Liver (tissue), 8 donors: ENCODE measurements at regions not wholly inside any gene's neighbourhood (a gene's known extent, or its start where the extent isn't known, plus 50 kb on each side); places are given as distances from the start of the nearest gene placed in this dataset.

Source experiments
- DNase-seq: peaks from one replicate; pipeline ENCODE4 v3.0.0-alpha.2; 2017; ENCODE audit warnings: low spot score
- H3K27ac ChIP-seq, 2 donors: one replicate each; pipeline ENCODE4 v1.7.0; 2013; ENCODE audit warnings: inconsistent platforms in 2 of 2, low read length in 2 of 2, control low read depth in 1 of 2, low read depth in 1 of 2, mild to moderate bottlenecking in 1 of 2
- H3K27me3 ChIP-seq, 4 donors: one replicate each; pipeline versions ENCODE4 v1.6.1 to v1.7.0; 2013; ENCODE audit warnings: low read length in 3 of 4, inconsistent platforms in 1 of 4, mild to moderate bottlenecking in 1 of 4, moderate library complexity in 1 of 4; ENCODE audit not compliant: control insufficient read depth in 4 of 4, insufficient read depth in 4 of 4
- H3K36me3 ChIP-seq, 4 donors: one replicate each; pipeline versions ENCODE4 v1.6.1 to v1.7.0; 2013; ENCODE audit warnings: low read length in 3 of 4, mild to moderate bottlenecking in 3 of 4, low read depth in 1 of 4, moderate library complexity in 1 of 4; ENCODE audit not compliant: control insufficient read depth in 4 of 4, insufficient read depth in 3 of 4
- H3K4me1 ChIP-seq, 4 donors: one replicate each; pipeline versions ENCODE4 v1.6.1 to v1.7.0; 2013; ENCODE audit warnings: low read length in 3 of 4, mild to moderate bottlenecking in 3 of 4, moderate library complexity in 1 of 4; ENCODE audit not compliant: control insufficient read depth in 4 of 4, insufficient read depth in 4 of 4
- H3K4me3 ChIP-seq, 3 donors: one replicate each; pipeline versions ENCODE4 v1.6.1 to v1.7.0; 2013; ENCODE audit warnings: low read length in 3 of 3, control low read depth in 1 of 3, low read depth in 1 of 3, mild to moderate bottlenecking in 1 of 3
- H3K9ac ChIP-seq, 2 donors: one replicate each; pipeline ENCODE4 v1.7.0; 2013; ENCODE audit warnings: low read length in 2 of 2, mild to moderate bottlenecking in 2 of 2, moderate library complexity in 2 of 2, control low read depth in 1 of 2, low read depth in 1 of 2
- H3K9me3 ChIP-seq, 4 donors: one replicate each; pipeline versions ENCODE4 v1.6.1 to v1.7.0; 2013; ENCODE audit warnings: low read length in 3 of 4; ENCODE audit not compliant: control insufficient read depth in 4 of 4
- CTCF ChIP-seq: fragments of 150-350 bp; IDR thresholded peaks from 2 replicates; pipeline ENCODE4 v1.5.1; 2017; ENCODE audit warnings: improper control_type of control experiment, low read depth, low read length; ENCODE audit not compliant: missing input control
- EGR1 ChIP-seq, 2 donors: IDR thresholded peaks; 2 replicates each; pipeline ENCODE4 v1.6.1; 2016 to 2018; ENCODE audit warnings: antibody characterized with exemption in 2 of 2, low read depth in 2 of 2
- FOXA1 ChIP-seq: IDR thresholded peaks from 2 replicates; pipeline ENCODE4 v1.6.1; 2016; ENCODE audit warnings: antibody characterized with exemption
- FOXA2 ChIP-seq: IDR thresholded peaks from 2 replicates; pipeline ENCODE4 v1.6.1; 2016; ENCODE audit warnings: antibody characterized with exemption
- GABPA ChIP-seq, 2 donors: IDR thresholded peaks in 1 of 2; conservative IDR thresholded peaks in 1 of 2; 2 replicates each; pipeline ENCODE4 v1.6.1; 2016; ENCODE audit warnings: antibody characterized with exemption in 2 of 2, mild to moderate bottlenecking in 1 of 2, moderate library complexity in 1 of 2
- HNF4A ChIP-seq, 2 donors: conservative IDR thresholded peaks; 2 replicates each; pipeline ENCODE4 v1.6.1; 2016; ENCODE audit warnings: antibody characterized with exemption in 2 of 2, mild to moderate bottlenecking in 2 of 2
- HNF4G ChIP-seq: IDR thresholded peaks from 2 replicates; pipeline ENCODE4 v1.6.1; 2016; ENCODE audit warnings: antibody characterized with exemption
- JUND ChIP-seq, 2 donors: IDR thresholded peaks; 2 replicates each; pipeline ENCODE4 v1.6.1; 2016; ENCODE audit warnings: antibody characterized with exemption in 2 of 2
- NR2F2 ChIP-seq: IDR thresholded peaks from 2 replicates; pipeline ENCODE4 v1.6.1; 2016; ENCODE audit warnings: antibody characterized with exemption
- RAD21 ChIP-seq, 2 donors: IDR thresholded peaks; 2 replicates each; pipeline ENCODE4 v1.6.1; 2016; ENCODE audit warnings: antibody characterized with exemption in 2 of 2, mild to moderate bottlenecking in 2 of 2
- REST ChIP-seq: IDR thresholded peaks from 2 replicates; pipeline ENCODE4 v1.6.1; 2016; ENCODE audit warnings: antibody characterized with exemption, mild to moderate bottlenecking
- RXRA ChIP-seq, 2 donors: IDR thresholded peaks; 2 replicates each; pipeline ENCODE4 v1.6.1; 2017 to 2018; ENCODE audit warnings: antibody characterized with exemption in 2 of 2, mild to moderate bottlenecking in 1 of 2
- SP1 ChIP-seq: IDR thresholded peaks from 2 replicates; pipeline ENCODE4 v1.6.1; 2018; ENCODE audit warnings: antibody characterized with exemption, mild to moderate bottlenecking
- TAF1 ChIP-seq: conservative IDR thresholded peaks from 2 replicates; pipeline ENCODE4 v1.6.1; 2016; ENCODE audit warnings: antibody characterized with exemption, mild to moderate bottlenecking
- YY1 ChIP-seq: IDR thresholded peaks from 2 replicates; pipeline ENCODE4 v1.6.1; 2016; ENCODE audit warnings: antibody characterized with exemption, mild to moderate bottlenecking
- ZBTB33 ChIP-seq: IDR thresholded peaks from 2 replicates; pipeline ENCODE4 v1.6.1; 2016; ENCODE audit warnings: antibody characterized with exemption
- WGBS: extraction: QIAGEN DNeasy Blood & Tissue Kit; methylation state at CpG from one replicate; pipeline ENCODE4 v1.1.7; 2013; 5-methylcytosine and 5-hydroxymethylcytosine counted together
- donor health status: healthy.
- donor health status: healthy.
- donor health status: healthy.
- donor health status: healthy.
- donor health status: healthy.

- DNase-seq, result no peak
- Histone ChIP-seq H3K36me3 (no peaks in the 10 kb centered on the region), H3K9me3 (no peaks in the 10 kb centered on the region), H3K4me1 (no peaks in the 10 kb centered on the region), H3K4me3 (no peak overlapping the region), H3K27ac (no peak overlapping the region), H3K9ac (no peak overlapping the region), H3K27me3 (no peaks in the 10 kb centered on the region)
- TF ChIP-seq SP1 (no peak), ZBTB33 (no peak), TAF1 (no peak), RXRA (IDR thresholded peaks at IDR 0.05) (no peak), YY1 (no peak), HNF4G (no peak), CTCF (no peak)
- 84% methylated on average over 4 of the region's 4 CpGs for WGBS
Observed at GRCh38 chr7:50160206-50160605, 67.2 kb upstream of the ZPBP start.

GRCh38 chr7:50159154-50159553 lies 66.1 kb upstream of the ZPBP start:
- Histone ChIP-seq H3K27me3 (no peaks in the 10 kb centered on the region), H3K36me3 (no peaks in the 10 kb centered on the region), H3K9me3 (no peaks in the 10 kb centered on the region), H3K4me3 (no peak overlapping the region), H3K4me1 (no peaks in the 10 kb centered on the region), H3K27ac (no peak overlapping the region), H3K9ac (no peak overlapping the region)
- no peak for DNase-seq
- 88% methylated on average over 25 of the region's 25 CpGs for WGBS
- TF ChIP-seq YY1 (no peak), HNF4G (no peak), FOXA1 (no peak), GABPA (IDR thresholded peaks at IDR 0.05 in 1 of 2, conservative IDR thresholded peaks at IDR 0.05 in 1 of 2) (no peak), JUND (IDR thresholded peaks at IDR 0.05) (no peak), NR2F2 (no peak), REST (no peak), RAD21 (IDR thresholded peaks at IDR 0.05) (no peak), FOXA2 (no peak), HNF4A (conservative IDR thresholded peaks at IDR 0.05) (no peak), RXRA (IDR thresholded peaks at IDR 0.05) (no peak), EGR1 (IDR thresholded peaks at IDR 0.05; ENCODE audit: low read depth in 2 of 2) (no peak)
